H9 (cell line): ENCODE measurements at regions not wholly inside any gene's neighbourhood (a gene's known extent, or its start where the extent isn't known, plus 50 kb on each side); places are given as distances from the start of the nearest gene placed in this dataset.

Source experiments
- DNase-seq: peaks from one replicate; pipeline ENCODE4 v3.0.0-alpha.2; 2017
- H2AFZ ChIP-seq: one replicate; pipeline ENCODE4 v1.6.1; 2013; ENCODE audit warnings: mild to moderate bottlenecking, low read length, control low read depth, moderate library complexity
- H2AK5ac ChIP-seq: 2 replicates; pipeline ENCODE4 v1.6.1; 2013; ENCODE audit warnings: low read length, control low read depth, mixed read lengths; ENCODE audit not compliant: insufficient read length
- H2BK120ac ChIP-seq: one replicate; pipeline ENCODE4 v1.6.1; 2013; ENCODE audit warnings: low read depth, mild to moderate bottlenecking, low read length, control low read depth, inconsistent platforms; ENCODE audit not compliant: poor library complexity, severe bottlenecking
- H2BK12ac ChIP-seq: 2 replicates; pipeline ENCODE4 v1.6.1; 2013; ENCODE audit warnings: low read length, control low read depth, mixed read lengths, low read depth; ENCODE audit not compliant: insufficient read length
- H2BK15ac ChIP-seq: 2 replicates; pipeline ENCODE4 v1.6.1; 2013; ENCODE audit warnings: low read depth, low read length, control low read depth
- H2BK20ac ChIP-seq: one replicate; pipeline ENCODE4 v1.6.1; 2013; ENCODE audit warnings: low read depth, mild to moderate bottlenecking, low read length, control low read depth, inconsistent platforms; ENCODE audit not compliant: poor library complexity, severe bottlenecking
- H2BK5ac ChIP-seq: 2 replicates; pipeline ENCODE4 v1.6.1; 2013; ENCODE audit warnings: low read length, control low read depth, mixed read lengths; ENCODE audit not compliant: insufficient read length
- H3K14ac ChIP-seq: 2 replicates; pipeline ENCODE4 v1.6.1; 2013; ENCODE audit warnings: low read length, control low read depth; ENCODE audit not compliant: insufficient read depth
- H3K18ac ChIP-seq: 2 replicates; pipeline ENCODE4 v1.6.1; 2013; ENCODE audit warnings: low read depth, mild to moderate bottlenecking, mixed read lengths, low read length, control low read depth; ENCODE audit not compliant: insufficient read length
- H3K23ac ChIP-seq: 2 replicates; pipeline ENCODE4 v1.6.1; 2013; ENCODE audit warnings: low read length, control low read depth, mixed read lengths, low read depth; ENCODE audit not compliant: insufficient read length
- H3K23me2 ChIP-seq: 2 replicates; pipeline ENCODE4 v1.6.1; 2013; ENCODE audit warnings: low read depth, mild to moderate bottlenecking, mixed read lengths, low read length, control low read depth; ENCODE audit not compliant: insufficient read length, poor library complexity, severe bottlenecking
- H3K27ac ChIP-seq: 2 replicates; pipeline ENCODE4 v1.5.1; 2013; ENCODE audit warnings: low read length, control low read depth, mixed read lengths, low read depth; ENCODE audit not compliant: insufficient read length
- H3K27me3 ChIP-seq: 2 replicates; pipeline ENCODE4 v1.6.1; 2013; ENCODE audit warnings: low read length, control low read depth, inconsistent platforms; ENCODE audit not compliant: insufficient read depth
- H3K4ac ChIP-seq: 2 replicates; pipeline ENCODE4 v1.6.1; 2013; ENCODE audit warnings: low read depth, mild to moderate bottlenecking, control low read depth, inconsistent platforms, low read length, moderate library complexity
- H3K4me1 ChIP-seq: 2 replicates; pipeline ENCODE4 v1.6.1; 2013; ENCODE audit warnings: low read length, control low read depth, inconsistent platforms; ENCODE audit not compliant: insufficient read depth
- H3K4me2 ChIP-seq: 2 replicates; pipeline ENCODE4 v1.6.1; 2013; ENCODE audit warnings: low read length, control low read depth, mixed read lengths; ENCODE audit not compliant: insufficient read length, insufficient read depth
- H3K56ac ChIP-seq: 2 replicates; pipeline ENCODE4 v1.6.1; 2013; ENCODE audit warnings: low read depth, mild to moderate bottlenecking, mixed read lengths, low read length, control low read depth; ENCODE audit not compliant: insufficient read length
- H3K79me1 ChIP-seq: 2 replicates; pipeline ENCODE4 v1.6.1; 2013; ENCODE audit warnings: low read depth, mild to moderate bottlenecking, moderate library complexity, low read length, control low read depth, inconsistent platforms; ENCODE audit not compliant: insufficient read depth, poor library complexity, severe bottlenecking
- H3K79me2 ChIP-seq: 2 replicates; pipeline ENCODE4 v1.6.1; 2013; ENCODE audit warnings: low read length, control low read depth, inconsistent platforms; ENCODE audit not compliant: insufficient read depth
- H3K9ac ChIP-seq: 2 replicates; pipeline ENCODE4 v1.6.1; 2013; ENCODE audit warnings: low read length, control low read depth, mixed read lengths; ENCODE audit not compliant: insufficient read length; ENCODE audit errors: extremely low read depth
- H3K9me3 ChIP-seq: one replicate; pipeline ENCODE4 v1.6.1; 2013; ENCODE audit warnings: low read depth, low read length, inconsistent platforms; ENCODE audit not compliant: control insufficient read depth
- H3T11ph ChIP-seq: one replicate; pipeline ENCODE4 v1.6.1; 2013; ENCODE audit warnings: mild to moderate bottlenecking, low read length, control low read depth, inconsistent platforms
- H4K20me1 ChIP-seq: one replicate; pipeline ENCODE4 v1.6.1; 2013; ENCODE audit not compliant: control insufficient read depth, insufficient read length, insufficient read depth
- H4K5ac ChIP-seq: 2 replicates; pipeline ENCODE4 v1.6.1; 2013; ENCODE audit warnings: low read depth, mild to moderate bottlenecking, mixed read lengths, low read length, control low read depth; ENCODE audit not compliant: insufficient read length
- H4K8ac ChIP-seq: replicated peaks from 2 replicates; pipeline ENCODE4 v1.6.1; 2013; ENCODE audit warnings: low read length, control low read depth, mixed read lengths, low read depth; ENCODE audit not compliant: insufficient read length
- H4K91ac ChIP-seq: 2 replicates; pipeline ENCODE4 v1.6.1; 2013; ENCODE audit warnings: low read depth, mild to moderate bottlenecking, moderate library complexity, mixed read lengths, low read length, control low read depth; ENCODE audit not compliant: insufficient read length
- H3K27ac Mint-ChIP-seq, 3 experiments: 2 replicates in 2 of 3; 3 replicates in 1 of 3; pipeline ENCODE4 v1.8.0; 2020 to 2021; ENCODE audit warnings: mixed read lengths in 3 of 3, mild to moderate bottlenecking in 1 of 3, moderate library complexity in 1 of 3
- H3K27me3 Mint-ChIP-seq: 2 replicates; pipeline ENCODE4 v1.8.0; 2021; ENCODE audit warnings: low read depth, mild to moderate bottlenecking, moderate library complexity, mixed read lengths
- H3K36me3 Mint-ChIP-seq, 3 experiments: 2 replicates in 2 of 3; 3 replicates in 1 of 3; pipeline ENCODE4 v1.8.0; 2020 to 2021; ENCODE audit warnings: low read depth in 3 of 3, mixed read lengths in 3 of 3; ENCODE audit not compliant: insufficient read depth in 1 of 3
- H3K4me1 Mint-ChIP-seq, 2 experiments: 2 replicates each; pipeline ENCODE4 v1.8.0; 2020; ENCODE audit warnings: mixed read lengths in 2 of 2
- H3K4me3 Mint-ChIP-seq, 2 experiments: 2 replicates in 1 of 2; 3 replicates in 1 of 2; pipeline ENCODE4 v1.8.0; 2020 to 2021; ENCODE audit warnings: mild to moderate bottlenecking in 2 of 2, mixed read lengths in 2 of 2, moderate library complexity in 1 of 2
- H3K9me3 Mint-ChIP-seq, 2 experiments: 2 replicates in 1 of 2; 3 replicates in 1 of 2; pipeline ENCODE4 v1.8.0; 2020; ENCODE audit warnings: mild to moderate bottlenecking in 2 of 2, mixed read lengths in 2 of 2, moderate library complexity in 1 of 2
- CTCF ChIP-seq: fragments of 200-600 bp; sonication (generic); conservative IDR thresholded peaks from 3 replicates; pipeline ENCODE4 v1.8.0; 2021; ENCODE audit warnings: antibody characterized with exemption, mild to moderate bottlenecking
- WGBS: extraction: QIAGEN DNeasy Blood & Tissue Kit; methylation state at CpG from one replicate; pipeline ENCODE4 v1.1.7; 2013; ENCODE audit warnings: missing lambda C conversion rate, low lambda C conversion rate, mixed read lengths; ENCODE audit not compliant: insufficient read length; ENCODE audit errors: extremely low coverage; 5-methylcytosine and 5-hydroxymethylcytosine counted together

GRCh38 chr18:59760619-59761600 is 63.7 kb upstream of the CCBE1 start:
- Mint-ChIP-seq H3K36me3 (no peaks in the 10 kb centered on the region), H3K27me3 (no peaks in the 10 kb centered on the region; the same call in 1 of the 2 replicates), H3K27ac (no peak overlapping the region), H3K4me1 (no peaks in the 10 kb centered on the region), H3K9me3 (no peaks in the 10 kb centered on the region), H3K4me3 (no peak overlapping the region)
- H3K27ac ChIP-seq = no peak overlapping the region
- H3K4me1 ChIP-seq = no peaks in the 10 kb centered on the region
- no peak overlapping the region for H2AK5ac ChIP-seq
- H2BK15ac ChIP-seq = no peak overlapping the region
- H3K18ac ChIP-seq = no peak overlapping the region
- no peak overlapping the region for H2BK20ac ChIP-seq
- no peak overlapping the region for H3T11ph ChIP-seq
- WGBS = no CpG with 5 or more reads among the region's 11 CpGs
- no peaks in the 10 kb centered on the region for H3K79me2 ChIP-seq
- H2BK12ac ChIP-seq = no peak overlapping the region
- H3K9me3 ChIP-seq = no peaks in the 10 kb centered on the region
- no peak overlapping the region for H3K23ac ChIP-seq
- no peak overlapping the region for H2BK5ac ChIP-seq
- H4K20me1 ChIP-seq = no peaks in the 10 kb centered on the region
- H4K8ac ChIP-seq = no peak overlapping the region
- H3K4ac ChIP-seq = no peak overlapping the region
- H4K91ac ChIP-seq = no peak overlapping the region
- H3K23me2 ChIP-seq = no peaks in the 10 kb centered on the region
- no peak for TF ChIP-seq CTCF
- H2AFZ ChIP-seq = no peak overlapping the region
- DNase-seq = no peak
- H4K5ac ChIP-seq = no peak overlapping the region
- H3K4me2 ChIP-seq = no peak overlapping the region
- no peaks in the 10 kb centered on the region for H3K27me3 ChIP-seq
- H2BK120ac ChIP-seq = no peak overlapping the region
- no peak overlapping the region for H3K14ac ChIP-seq
- H3K79me1 ChIP-seq = no peaks in the 10 kb centered on the region
- no peak overlapping the region for H3K9ac ChIP-seq
- H3K56ac ChIP-seq = no peak overlapping the region
